GM23338 (cell line): ENCODE measurements at regions not wholly inside any gene's neighbourhood (a gene's known extent, or its start where the extent isn't known, plus 50 kb on each side); places are given as distances from the start of the nearest gene placed in this dataset.
"Not testable (repeated sequence)": the region's sequence is repeated elsewhere in the genome, so short reads cannot be mapped to it uniquely, and the experiment has no call there.

Experiments
- ATAC-seq: fragments of 200-7000 bp; cut with Tn5 transposase; 3 replicates; pipeline ENCODE4 v1.9.1; 2020
- DNase-seq: peaks from one replicate; pipeline ENCODE4 v3.0.0-alpha.2; 2015; ENCODE audit warnings: low spot score
- H2AFZ ChIP-seq: fragments of 200-600 bp; sonication (generic); 2 replicates; pipeline ENCODE4 v1.8.0; 2016; ENCODE audit warnings: antibody characterized with exemption, mild to moderate bottlenecking, moderate library complexity
- H3F3A ChIP-seq: fragments of 200-600 bp; sonication (generic); replicated peaks from 2 replicates; pipeline ENCODE4 v1.8.0; 2017; ENCODE audit warnings: antibody characterized with exemption, mixed run types, low read depth
- H3K27ac ChIP-seq: fragments of 200-600 bp; sonication (generic); 2 replicates; pipeline ENCODE4 v1.6.1; 2016; ENCODE audit warnings: low read depth
- H3K27me3 ChIP-seq: fragments of 200-600 bp; sonication (generic); 2 replicates; pipeline ENCODE4 v1.8.0; 2016; ENCODE audit warnings: mild to moderate bottlenecking, mixed run types, moderate library complexity; ENCODE audit not compliant: insufficient read depth
- H3K36me3 ChIP-seq: fragments of 200-600 bp; sonication (generic); 2 replicates; pipeline ENCODE4 v1.8.0; 2016; ENCODE audit warnings: mild to moderate bottlenecking; ENCODE audit not compliant: insufficient read depth
- H3K4me1 ChIP-seq: fragments of 200-600 bp; sonication (generic); 2 replicates; pipeline ENCODE4 v1.8.0; 2016; ENCODE audit warnings: mild to moderate bottlenecking, moderate library complexity; ENCODE audit not compliant: insufficient read depth
- H3K4me2 ChIP-seq: fragments of 200-600 bp; sonication (generic); 2 replicates; pipeline ENCODE4 v1.7.1; 2017; ENCODE audit warnings: mixed run types
- H3K4me3 ChIP-seq: fragments of 200-600 bp; sonication (generic); 2 replicates; pipeline ENCODE4 v1.6.1; 2016; ENCODE audit warnings: mixed run types
- H3K79me2 ChIP-seq: fragments of 200-600 bp; sonication (generic); replicated peaks from 2 replicates; pipeline ENCODE4 v1.8.0; 2017; ENCODE audit warnings: mild to moderate bottlenecking; ENCODE audit not compliant: insufficient read depth
- H3K9me2 ChIP-seq: fragments of 200-600 bp; sonication (generic); 2 replicates; pipeline ENCODE4 v1.8.0; 2017; ENCODE audit not compliant: insufficient read depth
- H4K20me1 ChIP-seq: fragments of 200-600 bp; sonication (generic); replicated peaks from 2 replicates; pipeline ENCODE4 v1.8.0; 2017; ENCODE audit warnings: mild to moderate bottlenecking; ENCODE audit not compliant: insufficient read depth
- H3K27ac Mint-ChIP-seq: 2 replicates; pipeline ENCODE4 v1.8.0; 2020; ENCODE audit warnings: inconsistent platforms, mild to moderate bottlenecking, moderate library complexity, mixed read lengths
- H3K27me3 Mint-ChIP-seq: 3 replicates; pipeline ENCODE4 v1.8.0; 2022; ENCODE audit warnings: low read depth, mild to moderate bottlenecking, moderate library complexity, mixed read lengths, inconsistent platforms; ENCODE audit not compliant: insufficient read depth, poor library complexity
- H3K36me3 Mint-ChIP-seq: 3 replicates; pipeline ENCODE4 v1.8.0; 2021; ENCODE audit warnings: low read depth, mild to moderate bottlenecking, inconsistent platforms, moderate library complexity, mixed read lengths
- H3K4me1 Mint-ChIP-seq: 3 replicates; pipeline ENCODE4 v1.8.0; 2020; ENCODE audit warnings: mild to moderate bottlenecking, inconsistent platforms, mixed read lengths
- H3K4me3 Mint-ChIP-seq: 3 replicates; pipeline ENCODE4 v1.8.0; 2021; ENCODE audit warnings: moderate library complexity, mild to moderate bottlenecking, inconsistent platforms, mixed read lengths
- H3K9me3 Mint-ChIP-seq: 3 replicates; pipeline ENCODE4 v1.8.0; 2020; ENCODE audit warnings: moderate library complexity, mild to moderate bottlenecking, inconsistent platforms, mixed read lengths
- CREB1 ChIP-seq: fragments of 250-450 bp; sonication (Bioruptor Pico); IDR thresholded peaks from 2 replicates; pipeline ENCODE4 v1.5.0; 2020; ENCODE audit warnings: low read depth, mild to moderate bottlenecking, moderate library complexity
- ETS1 ChIP-seq: IDR thresholded peaks from 2 replicates; pipeline ENCODE4 v1.6.1; 2016; ENCODE audit warnings: antibody characterized with exemption
- POLR2AphosphoS5 ChIP-seq: IDR thresholded peaks from 2 replicates; pipeline ENCODE4 v1.6.1; 2016; ENCODE audit warnings: antibody characterized with exemption, low read depth
- REST ChIP-seq: IDR thresholded peaks from one replicate; pipeline ENCODE4 v1.6.1; 2018; ENCODE audit warnings: antibody characterized with exemption; ENCODE audit not compliant: unreplicated experiment
- STAT1 ChIP-seq: IDR thresholded peaks from one replicate; pipeline ENCODE4 v1.6.1; 2016; ENCODE audit warnings: antibody characterized with exemption; ENCODE audit not compliant: unreplicated experiment
- ZNF462 ChIP-seq: fragments of 250-450 bp; sonication (Bioruptor Pico); IDR thresholded peaks from 2 replicates; pipeline ENCODE4 v1.5.0; 2020; ENCODE audit warnings: mild to moderate bottlenecking, moderate library complexity

GRCh38 chr6:47424436-47424836 is 53.2 kb upstream of the CD2AP start (continued):
- no peak for TF ChIP-seq ETS1

GRCh38 chr6:47425724-47426123 is 51.9 kb upstream of the CD2AP start:
- H3K27ac Mint-ChIP-seq, H4K20me1 ChIP-seq, H3K36me3 ChIP-seq, H2AFZ ChIP-seq, H3K27me3 Mint-ChIP-seq, H3K79me2 ChIP-seq, DNase-seq, H3K4me3 Mint-ChIP-seq, H3K4me3 ChIP-seq, H3K27ac ChIP-seq, H3F3A ChIP-seq, H3K4me2 ChIP-seq, ATAC-seq, H3K27me3 ChIP-seq: not testable (repeated sequence)
- Mint-ChIP-seq H3K4me1 (peaks cover 18% of the 10 kb centered on the region), H3K36me3 (peaks cover 47% of the 10 kb centered on the region), H3K9me3 (peaks cover 45% of the 10 kb centered on the region)
- Histone ChIP-seq H3K4me1 (peaks cover 16% of the 10 kb centered on the region), H3K9me2 (peaks cover 20% of the 10 kb centered on the region; the same call in 1 of the 2 replicates)

- peaks cover 22% of the 10 kb centered on the region; the same call in 1 of the 2 replicates for H3K9me2 ChIP-seq
- no peaks in the 10 kb centered on the region for H3K27me3 ChIP-seq
- H3K27ac Mint-ChIP-seq, result no peak overlapping the region
- peaks cover 12% of the 10 kb centered on the region for H3K27me3 Mint-ChIP-seq
- 0 out of 2 replicates have a peak, but pooled peaks cover 3% of the 10 kb centered on the region for H3K36me3 ChIP-seq
- no peak overlapping the region for H3K4me3 ChIP-seq
- peaks cover 57% of the 10 kb centered on the region for H3K36me3 Mint-ChIP-seq
- peaks cover 16% of the 10 kb centered on the region for H3K4me1 ChIP-seq
- no peak for ATAC-seq
- no peak overlapping the region for H3K4me2 ChIP-seq
- peaks cover 54% of the 10 kb centered on the region for H3K9me3 Mint-ChIP-seq
- H3K4me3 Mint-ChIP-seq, result no peak overlapping the region
- H4K20me1 ChIP-seq, result no peaks in the 10 kb centered on the region
- peaks cover 5% of the 10 kb centered on the region; the same call in 1 of the 2 replicates for H3F3A ChIP-seq
- no peak overlapping the region for H3K27ac ChIP-seq
- no peak for DNase-seq
- H3K79me2 ChIP-seq, result no peaks in the 10 kb centered on the region
- peaks cover 22% of the 10 kb centered on the region for H3K4me1 Mint-ChIP-seq
- H2AFZ ChIP-seq, result no peak overlapping the region
- TF ChIP-seq CREB1 (CRISPR knock-in tag) (no peak), POLR2AphosphoS5 (no peak), REST (no peak), ETS1 (no peak), ZNF462 (CRISPR knock-in tag) (no peak), STAT1 (no peak)
Observed at GRCh38 chr6:47426524-47427302, 50.9 kb upstream of the CD2AP start.
